Colonic mucosa (tissue), 4 donors: ENCODE measurements at regions not wholly inside any gene's neighbourhood (a gene's known extent, or its start where the extent isn't known, plus 50 kb on each side); places are given as distances from the start of the nearest gene placed in this dataset.

ENCODE experiments used
- DNase-seq: peaks from one replicate; pipeline ENCODE4 v3.0.0-alpha.2; 2020
- H3K27ac ChIP-seq: fragments of 200-600 bp; one replicate; pipeline ENCODE4 v1.8.0; 2021
- H3K27me3 ChIP-seq: fragments of 200-600 bp; one replicate; pipeline ENCODE4 v1.8.0; 2021
- H3K36me3 ChIP-seq: fragments of 200-600 bp; one replicate; pipeline ENCODE4 v1.8.0; 2021
- H3K4me1 ChIP-seq: fragments of 200-600 bp; one replicate; pipeline ENCODE4 v1.8.0; 2021; ENCODE audit warnings: mild to moderate bottlenecking
- H3K4me3 ChIP-seq: fragments of 200-600 bp; one replicate; pipeline ENCODE4 v1.8.0; 2021
- H3K9ac ChIP-seq, 2 donors: one replicate each; pipeline ENCODE4 v1.7.0; 2013; ENCODE audit warnings: control low read depth in 2 of 2, low read depth in 2 of 2, low read length in 2 of 2
- H3K9me3 ChIP-seq: fragments of 200-600 bp; one replicate; pipeline ENCODE4 v1.8.0; 2021
- intact Hi-C: fragments of 100-400 bp; cut with DNase I; formaldehyde crosslinking; loops from one replicate; pipeline ENCODE4 v1.14.1; 2022
- TF ChIP-seq, protein P1 (sequence below): fragments of 200-600 bp; IDR thresholded peaks from one replicate; pipeline ENCODE4 v1.8.0; 2022; ENCODE audit warnings: antibody characterized with exemption, mild to moderate bottlenecking
- donor health status: healthy.
- donor health status: DM: no; HTN: no; CAD: no.
- donor health status: DM: no; HTN: no; CAD: no.

DNA sequence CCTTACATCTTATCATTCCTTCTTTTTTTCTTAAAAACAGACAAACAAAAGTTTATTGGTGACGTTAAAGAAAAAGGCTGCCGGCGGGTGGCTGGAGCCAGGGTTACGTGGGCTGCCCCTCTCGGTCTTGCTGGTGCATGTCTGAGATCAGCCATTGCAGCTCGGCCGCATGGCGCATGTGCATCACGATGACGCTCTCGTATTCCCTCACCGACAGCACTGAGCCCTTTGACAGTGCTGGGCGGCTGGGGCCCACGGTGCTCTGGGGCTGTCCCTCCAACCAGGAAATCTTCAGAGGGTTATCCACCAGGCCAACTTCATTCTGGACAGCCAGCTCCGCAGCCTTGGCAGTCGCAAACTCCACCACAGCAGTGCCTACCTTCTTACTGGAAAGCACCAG, 1081.8 kb upstream of the TMEFF2 start:
- no peak overlapping the region for H3K27ac ChIP-seq
- DNase-seq = no peak

DNA sequence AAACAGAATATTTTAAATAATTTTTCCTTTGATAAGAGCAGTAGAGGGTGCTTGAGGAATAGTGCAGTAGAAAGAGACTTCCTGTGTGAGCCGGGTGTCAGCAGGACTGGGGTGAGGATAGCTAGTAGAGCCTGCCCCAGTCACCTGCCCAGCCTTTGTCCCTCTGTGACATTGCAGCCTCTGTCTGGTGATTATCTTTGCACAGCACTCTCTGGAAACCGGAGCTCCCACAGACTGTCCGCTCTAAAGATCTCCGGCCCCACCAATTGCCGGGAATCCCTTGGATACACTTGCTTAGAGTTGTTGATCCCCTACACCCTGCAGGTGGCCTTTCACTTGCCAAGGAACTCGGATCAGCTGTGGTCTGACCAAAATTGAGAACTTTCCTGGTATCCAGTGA, 1081.3 kb upstream of the TMEFF2 start:
- no peaks in the 10 kb centered on the region for H3K27me3 ChIP-seq
- H3K9ac ChIP-seq = no peak overlapping the region
- H3K4me1 ChIP-seq = no peaks in the 10 kb centered on the region
- TF ChIP-seq, protein P1, sequence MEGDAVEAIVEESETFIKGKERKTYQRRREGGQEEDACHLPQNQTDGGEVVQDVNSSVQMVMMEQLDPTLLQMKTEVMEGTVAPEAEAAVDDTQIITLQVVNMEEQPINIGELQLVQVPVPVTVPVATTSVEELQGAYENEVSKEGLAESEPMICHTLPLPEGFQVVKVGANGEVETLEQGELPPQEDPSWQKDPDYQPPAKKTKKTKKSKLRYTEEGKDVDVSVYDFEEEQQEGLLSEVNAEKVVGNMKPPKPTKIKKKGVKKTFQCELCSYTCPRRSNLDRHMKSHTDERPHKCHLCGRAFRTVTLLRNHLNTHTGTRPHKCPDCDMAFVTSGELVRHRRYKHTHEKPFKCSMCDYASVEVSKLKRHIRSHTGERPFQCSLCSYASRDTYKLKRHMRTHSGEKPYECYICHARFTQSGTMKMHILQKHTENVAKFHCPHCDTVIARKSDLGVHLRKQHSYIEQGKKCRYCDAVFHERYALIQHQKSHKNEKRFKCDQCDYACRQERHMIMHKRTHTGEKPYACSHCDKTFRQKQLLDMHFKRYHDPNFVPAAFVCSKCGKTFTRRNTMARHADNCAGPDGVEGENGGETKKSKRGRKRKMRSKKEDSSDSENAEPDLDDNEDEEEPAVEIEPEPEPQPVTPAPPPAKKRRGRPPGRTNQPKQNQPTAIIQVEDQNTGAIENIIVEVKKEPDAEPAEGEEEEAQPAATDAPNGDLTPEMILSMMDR = no peak
- no peak for DNase-seq
- no peaks in the 10 kb centered on the region for H3K36me3 ChIP-seq
- H3K27ac ChIP-seq = no peak overlapping the region
- intact Hi-C loops = no loop called here
- H3K9me3 ChIP-seq = no peaks in the 10 kb centered on the region
- no peak overlapping the region for H3K4me3 ChIP-seq

More for the DNA sequence above, 1081.8 kb upstream of the TMEFF2 start:
- Histone ChIP-seq H3K4me1 (no peaks in the 10 kb centered on the region), H3K4me3 (no peak overlapping the region), H3K9me3 (no peaks in the 10 kb centered on the region), H3K27me3 (no peaks in the 10 kb centered on the region), H3K36me3 (no peaks in the 10 kb centered on the region), H3K9ac (no peak overlapping the region)
- TF ChIP-seq, protein P1 = no peak
- intact Hi-C loops = no loop called here

DNA sequence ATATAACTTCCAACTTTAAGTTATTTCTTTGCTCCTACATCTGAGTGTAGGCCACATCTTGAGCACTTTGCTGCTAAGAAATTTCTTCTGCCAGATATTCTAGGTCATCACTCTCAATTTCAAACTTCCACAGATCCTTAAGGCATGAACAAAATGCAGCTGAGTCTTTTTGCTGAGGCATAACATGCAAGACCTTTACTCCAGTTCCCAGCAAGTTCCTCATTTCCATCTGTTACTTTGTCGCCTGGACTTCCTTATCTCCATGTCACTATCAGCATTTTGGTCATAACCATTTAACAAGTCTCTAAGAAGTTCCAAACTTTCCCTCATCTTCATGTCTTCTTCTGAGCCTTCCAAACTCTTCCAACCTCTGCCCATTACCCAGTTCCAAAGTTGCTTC, 1077.3 kb upstream of the TMEFF2 start:
- no peaks in the 10 kb centered on the region for H3K36me3 ChIP-seq
- TF ChIP-seq, protein P1 = no peak
- intact Hi-C loops = no loop called here

DNA sequence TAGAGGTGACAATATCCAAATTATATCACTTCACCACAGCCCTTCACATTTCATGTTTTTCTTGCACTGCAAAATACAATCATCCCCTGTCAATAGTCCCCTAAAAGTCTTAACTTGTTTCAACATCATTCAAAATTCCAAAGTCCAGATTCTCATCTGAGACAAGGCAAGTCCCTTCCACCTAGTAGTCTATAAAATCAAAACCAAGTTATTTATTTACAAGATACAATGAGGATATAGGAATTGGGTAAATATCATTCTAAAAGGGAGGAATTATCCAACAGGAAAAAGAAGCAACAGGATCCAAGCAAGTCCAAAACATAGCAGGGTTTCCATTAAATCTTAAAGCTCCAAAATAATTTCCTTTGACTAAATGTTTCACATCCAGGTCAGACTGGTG, 1076.1 kb upstream of the TMEFF2 start:
- H3K4me3 ChIP-seq = no peak overlapping the region
- H3K9me3 ChIP-seq = no peaks in the 10 kb centered on the region
- no peak overlapping the region for H3K9ac ChIP-seq
- no peaks in the 10 kb centered on the region for H3K4me1 ChIP-seq
- peak overlapping the region; percentile 73 for H3K27ac ChIP-seq
- H3K27me3 ChIP-seq = no peaks in the 10 kb centered on the region
- intact Hi-C loops = no loop called here
- no peak for DNase-seq
- TF ChIP-seq, protein P1 = no peak
- H3K36me3 ChIP-seq = no peaks in the 10 kb centered on the region

More for the DNA sequence above, 1077.3 kb upstream of the TMEFF2 start:
- Histone ChIP-seq H3K27me3 (no peaks in the 10 kb centered on the region), H3K27ac (no peak overlapping the region), H3K4me3 (no peak overlapping the region), H3K9me3 (no peaks in the 10 kb centered on the region), H3K4me1 (no peaks in the 10 kb centered on the region), H3K9ac (no peak overlapping the region)
- DNase-seq = no peak

DNA sequence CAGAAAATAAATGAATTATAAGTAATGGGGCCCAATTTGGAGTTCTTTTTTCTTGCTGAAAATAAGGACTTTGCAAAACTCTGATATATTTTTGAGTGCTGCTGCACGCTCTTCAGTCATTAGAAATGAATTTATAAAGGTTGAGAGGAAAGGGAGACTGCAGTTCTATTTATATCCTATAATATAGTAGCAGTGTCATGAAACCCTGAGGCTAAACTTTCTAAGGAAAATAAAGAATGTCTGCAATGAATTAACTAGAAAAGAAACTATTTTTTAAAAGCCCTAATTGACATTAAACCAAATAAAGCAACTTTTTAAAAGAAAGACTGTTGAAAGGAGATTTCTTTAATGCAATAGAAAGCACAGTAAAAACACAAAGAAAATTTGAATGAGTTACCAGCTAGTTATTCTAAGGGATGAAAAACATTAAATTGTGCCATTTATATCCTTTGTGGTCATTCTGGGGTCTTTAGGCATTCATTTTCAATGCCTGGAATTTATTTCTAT, 1072.8 kb upstream of the TMEFF2 start:
- intact Hi-C loops = no loop called here
- H3K36me3 ChIP-seq = no peaks in the 10 kb centered on the region

More for the DNA sequence above, 1072.8 kb upstream of the TMEFF2 start:
- Histone ChIP-seq H3K9ac (no peak overlapping the region), H3K27ac (no peak overlapping the region), H3K27me3 (no peaks in the 10 kb centered on the region), H3K4me1 (no peaks in the 10 kb centered on the region), H3K4me3 (no peak overlapping the region), H3K9me3 (no peaks in the 10 kb centered on the region)
- TF ChIP-seq, protein P1 = no peak
- DNase-seq = no peak
